ENCODE measurements at regions not wholly inside any gene's neighbourhood (a gene's known extent, or its start where the extent isn't known, plus 50 kb on each side); places are given as distances from the start of the nearest gene placed in this dataset.
"Not testable (repeated sequence)": the region's sequence is repeated elsewhere in the genome, so short reads cannot be mapped to it uniquely, and the experiment has no call there.

DNA sequence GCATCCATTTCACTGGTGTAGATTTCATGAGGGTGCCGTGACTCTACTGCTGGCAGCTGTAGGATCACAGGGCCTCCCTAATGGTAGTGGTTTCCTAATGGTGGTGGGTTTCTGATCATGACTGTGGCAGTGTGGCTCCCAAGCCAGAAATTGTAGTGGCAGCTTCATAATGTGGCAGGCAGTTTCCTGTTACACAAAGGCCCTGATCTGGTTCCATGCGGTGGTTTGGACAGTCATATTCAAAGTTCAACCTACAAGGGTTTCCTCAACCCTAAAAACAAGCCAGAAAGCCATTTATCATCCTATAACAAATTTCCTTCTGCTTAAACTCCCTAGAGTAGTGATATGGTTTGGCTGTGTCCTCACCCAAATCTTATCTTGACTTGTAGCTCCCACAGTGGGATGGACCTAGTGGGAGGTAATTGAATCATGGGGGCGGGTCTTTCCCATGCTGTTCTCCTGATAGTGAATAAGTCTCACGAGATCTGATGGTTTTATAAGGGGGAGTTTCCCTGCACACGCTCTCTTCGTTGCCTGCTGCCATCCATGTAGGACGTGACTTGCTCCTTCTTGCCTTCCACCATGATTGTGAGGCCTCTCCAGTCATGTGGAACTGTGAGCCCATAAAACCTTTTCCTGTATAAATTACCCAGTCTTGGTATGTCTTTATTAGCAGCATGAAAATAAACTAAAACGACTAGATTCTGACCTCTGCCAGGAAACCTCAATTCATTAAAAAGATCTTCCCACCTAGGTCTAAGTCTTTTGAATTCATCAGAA, 257.1 kb downstream of the EFCAB11 start:
- DNase-seq: no peak

DNA sequence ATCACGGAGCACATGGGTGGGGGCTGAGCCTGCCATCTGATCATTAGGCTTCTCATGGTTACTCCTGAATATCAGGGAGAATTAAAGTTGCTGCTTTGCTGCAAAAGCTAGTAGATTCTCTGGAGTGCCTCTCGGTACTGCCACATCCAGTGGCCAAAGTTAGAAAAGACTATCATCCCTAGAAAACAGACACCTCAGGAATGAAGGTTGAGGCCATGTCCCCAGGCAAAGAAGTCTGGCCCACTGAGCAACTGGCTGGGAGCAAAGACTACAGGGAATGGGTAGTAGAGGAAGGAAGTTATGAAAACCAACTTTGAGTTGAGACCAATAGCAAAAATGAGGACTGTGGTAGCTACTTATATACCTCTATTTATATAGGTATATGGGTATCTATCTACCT, 258.7 kb downstream of the EFCAB11 start:
- no peak for DNase-seq

DNA sequence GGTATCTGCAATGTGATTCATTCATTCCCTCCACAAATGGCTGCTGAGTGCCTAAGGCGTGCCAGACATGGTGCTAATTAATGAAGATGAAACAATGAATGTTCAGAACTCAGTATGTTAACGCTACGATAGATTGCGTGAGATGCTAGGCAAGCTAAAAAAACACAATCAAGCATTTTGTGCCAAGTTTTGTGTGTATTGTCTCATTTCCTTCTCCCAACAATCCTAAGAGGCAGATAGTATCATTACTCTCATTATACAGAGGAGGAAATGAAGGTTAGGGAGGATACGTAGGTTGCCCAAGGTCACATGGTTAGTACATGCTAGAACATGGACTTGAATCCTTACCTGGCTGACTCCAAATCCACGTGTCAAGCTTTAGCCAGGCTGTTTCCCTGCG, 264.4 kb downstream of the EFCAB11 start:
- no peak for DNase-seq

DNA sequence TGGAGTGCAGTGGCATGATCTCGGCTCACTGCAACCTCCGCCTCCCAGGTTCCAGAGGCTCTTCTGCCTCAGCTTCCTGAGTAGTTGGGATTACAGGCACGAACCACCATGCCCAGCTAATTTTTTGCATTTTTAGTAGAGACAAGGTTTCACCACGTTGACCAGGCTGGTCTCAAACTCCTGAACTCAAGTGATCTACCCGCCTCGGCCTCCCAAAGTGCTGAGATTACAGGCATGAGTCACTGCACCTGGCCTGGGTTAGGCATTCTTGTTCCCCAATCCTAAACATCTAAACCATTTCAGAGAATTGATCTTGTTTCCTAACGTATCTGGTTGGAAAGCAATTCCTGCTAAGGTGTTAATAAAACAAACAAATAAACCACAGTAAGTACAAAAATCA, 264.8 kb downstream of the EFCAB11 start:
- DNase-seq: not testable (repeated sequence)

DNA sequence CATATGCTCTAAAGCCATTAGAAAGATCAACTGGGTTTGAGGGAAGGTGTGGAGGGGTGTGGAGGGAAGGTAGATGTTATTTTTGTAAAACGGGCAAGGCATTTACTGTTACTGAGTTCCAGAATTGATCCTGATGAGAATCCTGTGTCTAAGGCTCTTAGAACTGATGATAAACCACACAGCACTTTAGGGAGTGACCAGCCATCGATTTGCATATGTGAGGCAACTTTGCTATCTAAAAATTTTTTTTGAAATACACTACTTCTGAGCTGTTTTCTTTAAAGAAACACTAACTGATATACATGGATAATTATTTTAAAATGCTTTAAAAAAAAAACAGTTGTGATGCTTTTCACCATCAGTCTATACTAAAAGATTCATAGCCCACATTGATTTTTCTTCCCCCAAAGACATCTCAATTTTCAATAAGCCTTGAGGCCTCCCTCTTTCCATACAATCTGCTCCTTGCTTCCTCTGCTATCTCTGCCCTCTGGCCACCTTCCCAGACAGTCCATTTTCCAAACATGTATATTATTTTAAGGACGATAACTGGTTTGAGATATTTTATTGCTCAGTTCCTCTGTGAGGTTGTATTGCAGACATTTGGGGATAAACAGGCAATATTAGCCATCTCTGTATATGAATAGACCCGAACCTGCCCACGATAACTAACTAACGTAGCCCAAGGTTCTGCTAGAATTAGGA, 265.9 kb downstream of the EFCAB11 start:
- no peak for DNase-seq

DNA sequence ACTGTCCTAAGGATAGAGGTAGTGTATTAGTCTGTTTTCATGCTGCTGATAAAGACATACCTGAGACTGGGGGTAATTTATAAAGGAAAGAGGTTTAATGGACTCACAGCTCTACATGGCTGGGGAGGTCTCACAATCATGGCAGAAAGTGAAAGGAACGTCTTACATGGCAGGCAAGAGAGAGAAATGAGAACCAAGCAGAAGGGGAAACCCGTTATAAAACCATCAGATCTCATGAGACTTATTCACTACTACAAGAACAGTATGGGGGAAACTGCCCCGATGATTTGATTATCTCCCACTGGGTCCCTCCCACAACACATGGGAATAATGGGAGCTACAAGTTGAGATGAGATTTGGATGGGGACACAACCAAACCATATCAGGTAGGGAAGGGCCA, 267.4 kb downstream of the EFCAB11 start:
- DNase-seq: not testable (repeated sequence)

DNA sequence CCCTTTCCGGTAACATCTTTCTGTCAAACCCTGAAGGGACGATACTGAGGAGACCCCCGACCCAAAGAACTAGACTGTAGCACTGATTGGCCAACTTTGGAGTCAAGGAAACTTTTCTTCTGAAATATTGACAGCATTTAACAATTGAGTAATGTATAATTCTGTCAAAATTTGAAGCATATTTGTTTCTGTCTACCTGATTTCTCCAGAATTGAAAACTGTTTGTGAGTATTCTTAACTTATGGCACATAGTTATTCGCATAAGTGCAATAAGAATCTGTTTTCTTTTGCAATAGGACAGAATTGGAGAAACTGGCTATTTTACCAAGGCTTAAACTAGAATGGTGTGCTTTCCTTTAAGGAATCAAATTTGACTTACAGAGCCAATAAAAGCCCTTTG, 267.1 kb upstream of the FOXN3 start:
- DNase-seq: no peak

DNA sequence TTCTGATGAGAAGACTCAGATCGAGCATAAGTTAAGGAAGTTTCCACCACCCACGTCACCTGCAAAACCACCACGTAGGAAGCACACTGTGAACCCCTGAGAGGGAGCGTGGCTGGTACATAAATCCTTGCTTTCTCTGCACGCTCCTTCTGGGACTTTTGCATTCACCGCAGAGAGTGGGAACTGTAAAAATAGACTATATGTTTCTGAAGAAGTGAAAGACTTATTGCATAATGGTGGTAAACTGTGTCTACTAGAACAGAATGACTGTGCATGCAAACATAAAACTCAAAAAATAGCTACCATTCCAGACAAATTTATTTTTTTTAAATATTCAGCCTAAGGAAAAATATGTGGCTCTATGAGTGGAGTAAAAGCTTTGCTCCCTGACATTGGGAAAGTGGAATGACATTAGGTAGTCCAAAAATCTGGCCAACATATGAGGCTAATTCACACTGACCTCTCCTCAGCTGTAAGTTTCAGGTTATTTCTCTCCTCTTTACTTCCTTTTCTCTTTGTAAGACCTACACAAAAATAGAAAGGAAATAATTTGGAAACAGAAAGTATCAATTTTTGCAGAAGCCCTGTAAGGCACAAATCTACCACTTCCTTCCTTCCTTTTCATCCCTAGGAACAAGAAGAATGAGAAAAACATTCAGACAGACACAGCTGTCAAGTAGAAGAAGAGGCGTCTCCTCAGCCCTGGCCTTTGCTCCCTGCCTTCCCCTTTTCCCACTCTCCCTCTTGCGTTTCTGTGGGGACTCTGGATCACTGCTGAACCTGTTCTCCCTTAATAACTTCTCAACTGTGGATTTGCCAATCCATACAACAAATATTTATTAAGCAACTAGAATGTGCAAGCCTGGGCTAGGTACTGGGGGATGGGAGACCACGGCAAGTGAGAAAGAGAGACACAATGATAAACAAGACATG, 264.3 kb upstream of the FOXN3 start:
- no peak for DNase-seq

DNA sequence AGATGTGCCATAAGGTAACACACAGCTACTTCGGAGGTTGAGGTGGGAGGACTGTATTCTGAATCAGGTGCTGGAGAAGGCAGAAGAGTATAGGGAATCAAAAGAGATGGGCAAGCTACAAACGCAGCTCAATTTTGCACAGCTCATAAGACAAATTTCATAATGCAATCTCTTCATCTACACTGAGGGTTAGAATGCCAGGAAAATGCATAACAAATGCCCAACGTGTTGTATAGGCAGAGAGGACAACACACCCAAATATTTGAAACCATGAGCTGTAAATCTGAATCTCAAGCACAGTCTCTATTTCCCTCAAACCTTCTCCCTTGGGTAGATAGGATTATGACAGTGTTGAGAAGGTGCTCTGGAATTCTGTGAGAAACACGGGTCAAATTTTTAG, 263.1 kb upstream of the FOXN3 start:
- no peak for DNase-seq

DNA sequence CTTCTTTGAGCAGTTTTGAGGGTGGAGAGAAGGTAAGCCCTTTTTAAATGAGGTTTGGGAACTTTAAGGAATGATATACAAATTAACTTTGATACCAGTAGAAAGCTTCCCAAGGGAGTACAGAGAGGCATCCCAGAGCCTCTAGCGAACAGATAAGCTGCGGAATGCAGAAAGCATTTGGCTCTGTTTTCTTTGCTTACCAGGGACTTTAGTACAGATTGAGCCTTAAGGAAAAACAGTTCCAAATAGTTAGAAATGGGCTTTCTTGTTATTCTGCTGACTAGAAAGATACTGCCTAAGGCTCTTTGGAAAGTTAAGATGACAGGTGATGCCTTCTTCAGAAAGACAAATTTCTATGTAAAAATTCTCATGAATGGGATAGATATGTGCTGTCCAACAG, 261.7 kb upstream of the FOXN3 start:
- no peak for DNase-seq

DNA sequence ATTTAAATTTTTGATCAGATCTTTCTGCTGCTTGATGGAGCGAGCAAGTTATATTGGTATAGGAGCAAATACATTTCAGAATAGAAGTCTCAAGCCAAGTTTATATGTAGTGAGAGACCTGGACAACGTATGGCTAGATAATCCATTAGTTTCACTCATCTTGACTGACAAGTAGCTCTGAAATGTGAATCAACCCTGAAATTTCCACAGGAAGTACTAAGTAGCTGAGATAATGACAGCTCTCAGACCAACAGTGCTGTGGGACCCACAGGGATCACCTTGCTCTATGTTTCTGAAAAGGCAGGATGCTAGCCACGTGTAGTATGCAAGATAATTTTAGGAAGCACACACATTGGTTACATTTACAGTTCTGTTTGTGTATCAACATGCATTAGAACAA, 258.6 kb upstream of the FOXN3 start:
- DNase-seq: no peak

DNA sequence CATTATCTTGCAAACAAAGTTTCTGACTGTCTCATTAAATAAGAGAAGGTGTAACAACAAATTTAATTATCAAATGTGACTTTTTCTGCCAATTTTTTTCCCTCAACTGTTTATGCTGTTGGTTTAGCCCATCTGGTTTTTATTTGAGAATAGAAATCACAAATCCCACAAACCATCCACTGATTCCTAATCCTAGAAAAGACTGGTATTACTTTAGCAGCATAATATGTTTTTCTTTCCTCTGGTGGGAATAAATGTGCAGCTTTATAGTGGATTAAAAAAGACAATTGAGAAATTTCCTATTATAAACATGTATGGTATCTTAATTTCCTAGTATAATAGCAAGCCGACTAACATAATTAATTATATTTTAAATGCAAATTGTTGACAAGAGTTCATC, 257.9 kb upstream of the FOXN3 start:
- no peak for DNase-seq

DNA sequence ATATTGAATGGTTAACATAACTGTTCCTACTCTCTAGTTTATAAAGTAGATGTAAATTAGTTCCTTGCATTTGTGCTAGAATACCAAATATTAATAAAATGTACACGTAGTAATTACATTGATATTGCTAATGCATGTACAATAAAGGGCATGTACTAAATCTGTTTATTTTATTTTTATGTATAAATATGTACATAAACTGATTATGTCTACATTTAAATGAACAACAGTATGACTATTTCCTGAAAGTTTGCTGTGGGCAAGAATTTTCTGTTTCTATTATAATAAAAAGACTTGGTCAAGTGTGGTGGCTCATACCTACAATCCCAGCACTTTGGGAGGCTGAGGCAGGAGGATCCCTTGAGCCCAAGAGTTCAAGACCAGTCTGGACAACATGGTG, 257.2 kb upstream of the FOXN3 start:
- no peak for DNase-seq

DNA sequence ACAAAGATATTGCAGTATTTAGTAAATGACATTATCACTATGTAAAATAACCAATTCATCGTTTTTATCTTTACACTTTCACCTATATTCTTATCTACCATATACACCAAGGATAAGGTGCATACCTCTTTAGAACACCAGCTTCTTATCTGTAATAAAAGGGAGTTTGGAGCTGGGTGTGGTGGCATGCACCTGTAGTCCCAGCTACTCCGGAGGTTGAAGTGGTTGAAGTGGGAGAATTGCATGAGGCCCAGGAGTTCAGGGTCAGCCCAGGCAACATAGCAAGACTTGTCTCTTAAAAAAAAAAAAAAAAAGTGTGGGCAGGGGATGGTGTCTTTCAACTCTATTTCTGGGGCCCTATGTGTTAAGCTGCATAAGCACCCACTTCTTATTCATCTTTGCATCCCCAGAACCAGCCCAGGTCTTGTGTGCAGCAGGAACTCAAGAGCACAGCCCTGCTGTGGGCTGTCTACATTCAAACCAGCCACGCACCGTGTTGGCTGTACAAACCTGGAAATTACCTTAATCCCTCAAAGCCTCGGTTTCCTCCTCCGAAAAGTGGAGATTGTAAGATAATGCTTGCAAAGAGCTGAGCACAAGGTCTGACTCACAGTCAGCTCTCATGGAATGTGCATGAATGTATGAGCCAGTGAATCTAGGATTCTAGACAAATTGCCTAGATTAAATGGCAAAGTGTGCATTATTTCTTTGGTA, 256.6 kb upstream of the FOXN3 start:
- no peak for DNase-seq

DNA sequence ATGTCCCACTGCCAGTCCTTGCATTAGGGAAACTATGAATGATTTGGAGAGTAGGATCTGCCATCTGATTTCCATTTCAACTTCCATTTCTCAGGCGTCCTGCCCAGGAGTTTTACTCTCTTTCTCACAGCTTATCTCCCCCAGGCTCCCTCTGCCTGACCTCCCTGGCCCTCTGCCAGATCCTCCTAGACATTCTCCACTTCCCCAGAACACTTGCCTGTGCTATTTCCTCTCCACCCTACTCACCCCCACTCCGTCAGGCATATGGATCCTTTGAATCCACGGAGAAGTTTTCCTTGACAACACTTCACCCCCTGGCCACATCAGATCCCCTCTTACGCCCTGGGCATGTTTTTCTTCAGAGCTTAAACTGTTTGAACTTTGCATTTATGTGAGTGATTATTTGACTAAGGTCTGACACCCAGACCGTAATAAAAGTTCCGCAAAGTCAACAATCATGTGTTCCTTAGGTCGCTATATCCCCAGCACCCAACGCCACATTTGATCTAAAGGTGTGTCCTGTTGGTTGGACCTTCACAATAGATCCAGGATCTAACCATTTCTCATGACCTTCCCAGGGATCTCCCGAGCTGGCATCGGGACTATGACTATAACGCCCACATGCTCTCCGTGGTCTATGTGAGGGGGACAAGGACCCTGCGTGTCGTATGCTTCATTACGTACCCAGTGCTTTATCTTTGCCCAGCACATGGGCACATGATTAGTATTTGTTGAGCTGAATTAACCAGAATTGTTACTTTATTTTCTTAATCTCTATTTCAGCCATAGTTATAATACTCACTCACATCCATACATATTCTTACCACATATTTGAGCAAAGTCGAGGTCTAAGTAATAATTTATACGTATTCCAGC, 255.8 kb upstream of the FOXN3 start:
- DNase-seq: no peak

DNA sequence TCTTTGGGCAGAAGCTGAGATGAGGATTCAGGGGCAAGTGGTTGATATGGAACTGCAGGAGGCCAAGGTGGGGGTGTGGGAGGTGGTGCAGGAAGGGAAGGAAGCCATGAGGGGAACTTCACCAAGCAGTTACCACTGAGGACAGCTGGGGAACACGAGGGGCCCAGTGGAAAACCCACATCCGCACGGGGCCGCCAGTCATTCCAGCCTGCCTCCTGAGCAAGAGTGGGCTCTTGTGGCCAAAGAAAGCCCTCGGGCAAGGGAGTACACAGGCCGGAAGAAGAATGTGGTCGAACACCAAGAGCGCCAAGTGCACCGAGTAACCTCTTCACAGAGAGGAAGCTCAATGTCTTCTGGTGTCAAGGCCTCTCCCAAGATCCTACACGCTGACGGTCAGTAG, 252.2 kb upstream of the FOXN3 start:
- DNase-seq: no peak

DNA sequence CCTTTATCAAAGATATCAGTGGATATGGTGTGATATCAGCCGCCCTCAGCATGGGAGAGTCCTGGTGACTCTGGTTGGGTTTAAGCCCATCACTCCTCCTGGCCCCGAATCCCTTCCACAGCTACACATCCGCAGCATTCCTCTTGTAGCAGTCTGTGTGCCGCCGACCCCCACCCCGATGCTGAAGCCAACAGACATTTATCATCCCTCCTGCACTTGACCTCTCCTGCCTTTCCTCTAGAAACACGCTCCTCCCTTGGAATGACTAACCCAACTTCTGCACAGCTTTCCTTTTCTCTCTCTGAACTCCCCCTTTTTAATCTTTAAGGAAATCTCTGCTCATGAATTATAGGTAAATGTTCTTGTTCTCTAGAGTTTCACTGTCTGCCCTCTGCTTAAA, 250.9 kb upstream of the FOXN3 start:
- DNase-seq: no peak

DNA sequence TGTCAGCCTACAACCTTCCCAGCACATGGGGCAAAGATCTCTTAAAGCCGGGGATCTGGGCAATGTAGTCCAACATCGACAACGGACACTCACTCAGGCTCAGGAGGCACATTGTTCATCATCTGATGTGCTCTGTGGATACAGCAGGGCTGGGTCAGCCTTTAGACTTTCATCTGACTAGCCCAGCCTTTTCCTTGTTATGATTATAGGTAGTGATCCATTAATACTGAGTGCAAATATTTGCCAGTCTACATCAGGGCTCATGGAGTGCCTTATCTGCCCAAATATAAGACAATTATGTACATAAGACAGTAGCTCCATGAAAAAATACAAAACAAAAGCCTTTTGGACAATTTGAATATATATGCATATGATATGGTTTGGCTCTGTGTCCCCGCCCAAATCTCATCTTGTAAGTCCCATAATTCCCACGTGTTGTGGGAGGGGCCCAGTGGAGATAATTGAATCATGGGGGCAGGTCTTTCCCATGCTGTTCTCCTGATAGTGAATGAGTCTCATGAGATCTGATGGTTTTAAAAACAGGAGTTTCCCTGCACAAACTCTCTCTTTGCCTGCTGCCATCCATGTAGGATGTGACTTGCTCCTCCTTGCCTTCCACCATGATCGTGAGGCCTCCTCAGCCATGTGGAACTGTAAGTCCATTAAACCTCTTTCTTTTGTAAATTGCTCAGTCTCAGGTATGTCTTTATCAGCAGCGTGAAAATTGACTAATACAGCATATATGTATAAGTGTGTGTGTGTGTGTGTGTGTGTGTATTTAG, 248.5 kb upstream of the FOXN3 start:
- DNase-seq: not testable (repeated sequence)

DNA sequence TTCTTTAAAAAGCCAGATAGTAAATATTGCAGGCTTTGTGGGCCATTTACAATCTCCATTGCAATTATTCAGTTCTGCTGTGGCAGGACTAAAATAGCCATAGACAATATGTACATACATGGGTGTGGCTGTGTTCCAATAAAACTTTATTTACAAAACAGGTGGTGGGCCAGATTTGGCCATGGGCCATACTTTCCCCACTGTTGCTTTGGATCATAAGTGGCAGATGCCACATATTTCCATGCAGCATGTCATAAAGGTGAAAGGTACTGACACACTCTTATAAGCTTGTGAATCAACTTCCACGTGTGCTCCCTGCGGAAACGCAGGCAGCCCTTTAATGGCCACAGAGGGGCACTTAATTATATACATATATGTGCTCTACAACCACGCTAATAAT, 244.4 kb upstream of the FOXN3 start:
- no peak for DNase-seq

DNA sequence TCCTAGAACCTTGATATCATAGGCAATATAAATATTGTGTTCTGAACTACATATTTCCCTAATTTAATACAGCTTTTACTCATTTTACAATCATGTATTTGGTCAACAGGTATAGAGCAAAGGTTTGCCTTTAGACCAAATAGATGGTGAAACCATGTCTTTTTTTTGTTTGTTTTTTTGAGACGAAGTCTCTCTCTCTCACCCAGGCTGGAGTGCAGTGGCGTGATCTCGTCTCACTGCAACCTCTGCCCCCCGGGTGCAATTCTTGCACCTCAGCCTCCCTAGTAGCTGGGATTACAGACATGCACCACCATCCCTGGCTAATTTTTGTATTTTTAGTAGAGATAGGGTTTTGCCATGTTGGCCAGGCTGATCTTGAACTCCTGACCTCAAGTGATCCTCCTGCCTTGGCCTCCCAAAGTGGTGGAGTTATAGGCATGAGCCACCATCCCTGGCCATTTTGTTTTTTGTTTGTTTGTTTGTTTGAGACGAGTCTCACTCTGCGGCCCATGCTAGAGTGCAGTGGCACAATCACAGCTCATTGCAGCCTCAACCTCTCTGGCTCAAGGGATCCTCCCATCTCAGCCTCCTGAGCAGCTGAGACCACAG, 243.7 kb upstream of the FOXN3 start:
- DNase-seq: not testable (repeated sequence)
